ENCODE measurements at regions not wholly inside any gene's neighbourhood (a gene's known extent, or its start where the extent isn't known, plus 50 kb on each side); places are given as distances from the start of the nearest gene placed in this dataset.
"Not testable (repeated sequence)": the region's sequence is repeated elsewhere in the genome, so short reads cannot be mapped to it uniquely, and the experiment has no call there.

DNA sequence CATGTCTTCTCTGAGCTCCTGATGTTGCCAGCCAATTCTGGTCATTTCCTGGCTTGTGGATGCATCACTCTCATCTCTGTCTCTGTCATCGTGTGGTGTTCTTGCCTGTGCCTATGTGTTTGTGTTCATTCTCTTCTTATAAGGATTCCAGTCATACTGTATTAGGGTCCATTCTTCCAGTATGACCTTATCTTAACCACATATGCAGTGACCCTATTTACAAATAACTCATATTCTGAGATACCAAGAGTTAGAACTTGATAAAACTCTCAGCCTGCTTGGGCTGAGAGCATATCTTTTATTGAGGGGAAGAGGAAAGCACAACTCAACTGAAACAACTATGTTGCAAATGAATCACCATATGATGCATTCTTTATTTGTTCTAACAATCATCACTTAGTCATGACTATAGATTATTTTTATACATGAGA, 189.0 kb upstream of the ANXA10 start:
- Mint-ChIP-seq H3K4me3 (peak overlapping the region; percentile 84), H3K27me3 (ENCODE audit: insufficient read depth) (peaks cover 1% of the 10 kb centered on the region; the same call in 1 of the 2 replicates), H3K9me3 (peaks cover 9% of the 10 kb centered on the region), H3K36me3 (ENCODE audit: low read depth) (peaks cover 8% of the 10 kb centered on the region), H3K27ac (peak overlapping the region; percentile 94), H3K4me1 (ENCODE audit: low read depth) (peaks cover 74% of the 10 kb centered on the region)
- peak; percentile 54 for DNase-seq
- TF ChIP-seq, protein P1, sequence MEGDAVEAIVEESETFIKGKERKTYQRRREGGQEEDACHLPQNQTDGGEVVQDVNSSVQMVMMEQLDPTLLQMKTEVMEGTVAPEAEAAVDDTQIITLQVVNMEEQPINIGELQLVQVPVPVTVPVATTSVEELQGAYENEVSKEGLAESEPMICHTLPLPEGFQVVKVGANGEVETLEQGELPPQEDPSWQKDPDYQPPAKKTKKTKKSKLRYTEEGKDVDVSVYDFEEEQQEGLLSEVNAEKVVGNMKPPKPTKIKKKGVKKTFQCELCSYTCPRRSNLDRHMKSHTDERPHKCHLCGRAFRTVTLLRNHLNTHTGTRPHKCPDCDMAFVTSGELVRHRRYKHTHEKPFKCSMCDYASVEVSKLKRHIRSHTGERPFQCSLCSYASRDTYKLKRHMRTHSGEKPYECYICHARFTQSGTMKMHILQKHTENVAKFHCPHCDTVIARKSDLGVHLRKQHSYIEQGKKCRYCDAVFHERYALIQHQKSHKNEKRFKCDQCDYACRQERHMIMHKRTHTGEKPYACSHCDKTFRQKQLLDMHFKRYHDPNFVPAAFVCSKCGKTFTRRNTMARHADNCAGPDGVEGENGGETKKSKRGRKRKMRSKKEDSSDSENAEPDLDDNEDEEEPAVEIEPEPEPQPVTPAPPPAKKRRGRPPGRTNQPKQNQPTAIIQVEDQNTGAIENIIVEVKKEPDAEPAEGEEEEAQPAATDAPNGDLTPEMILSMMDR (IDR thresholded peaks at IDR 0.05), result no peak

DNA sequence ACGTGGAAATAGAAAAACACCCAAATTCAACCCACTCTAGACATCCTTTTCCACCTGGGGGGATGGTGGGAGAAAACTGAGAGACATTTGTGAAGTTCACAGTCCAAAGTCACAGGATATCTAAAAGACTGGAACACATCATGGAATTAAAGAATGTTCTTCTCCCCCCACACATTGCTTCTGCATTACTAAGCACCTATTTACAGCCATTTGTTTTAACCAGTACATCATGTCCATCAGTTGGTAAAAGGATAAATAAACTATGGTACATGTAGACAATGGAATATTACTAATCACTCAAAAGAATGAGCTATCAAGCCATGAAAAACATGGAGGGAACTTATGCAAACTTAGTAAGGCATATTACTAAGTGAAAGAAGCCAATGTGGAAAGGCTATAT, 185.5 kb upstream of the ANXA10 start:
- DNase-seq, result no peak
- Mint-ChIP-seq H3K27ac (peak overlapping the region; percentile 63; the same call in 1 of the 2 replicates), H3K4me1 (ENCODE audit: low read depth) (peaks cover 49% of the 10 kb centered on the region), H3K27me3 (ENCODE audit: insufficient read depth) (no peaks in the 10 kb centered on the region), H3K36me3 (ENCODE audit: low read depth) (peaks cover 13% of the 10 kb centered on the region), H3K4me3 (0 out of 2 replicates have a peak overlapping the region, but pooled peaks have one; percentile 11), H3K9me3 (peaks cover 9% of the 10 kb centered on the region)
- TF ChIP-seq, protein P1 (IDR thresholded peaks at IDR 0.05), result no peak

DNA sequence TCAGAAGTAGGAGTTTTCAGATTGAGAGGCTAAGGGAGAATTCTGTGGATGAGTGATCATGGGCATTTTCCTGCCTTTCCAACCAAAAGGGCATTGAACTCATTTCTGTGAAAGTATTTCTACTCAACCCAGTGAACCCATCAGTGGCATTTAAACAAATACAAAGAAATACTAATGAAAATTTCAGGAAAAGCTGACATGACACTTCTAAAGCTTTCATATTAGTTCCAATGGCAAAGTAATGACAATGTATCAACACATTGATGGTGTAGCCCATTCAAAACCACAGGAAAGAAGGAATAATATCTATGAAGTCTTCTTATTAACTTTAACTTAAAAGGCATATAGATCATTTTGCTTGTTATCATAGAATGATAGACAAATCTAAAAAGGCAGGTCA, 183.5 kb upstream of the ANXA10 start:
- Mint-ChIP-seq H3K9me3 (peaks cover 16% of the 10 kb centered on the region), H3K27ac (no peak overlapping the region), H3K27me3 (ENCODE audit: insufficient read depth) (no peaks in the 10 kb centered on the region; the same call in 1 of the 2 replicates), H3K4me3 (no peak overlapping the region), H3K4me1 (ENCODE audit: low read depth) (peaks cover 32% of the 10 kb centered on the region), H3K36me3 (ENCODE audit: low read depth) (peaks cover 19% of the 10 kb centered on the region)
- no peak for DNase-seq
- TF ChIP-seq, protein P1 (IDR thresholded peaks at IDR 0.05), result no peak

DNA sequence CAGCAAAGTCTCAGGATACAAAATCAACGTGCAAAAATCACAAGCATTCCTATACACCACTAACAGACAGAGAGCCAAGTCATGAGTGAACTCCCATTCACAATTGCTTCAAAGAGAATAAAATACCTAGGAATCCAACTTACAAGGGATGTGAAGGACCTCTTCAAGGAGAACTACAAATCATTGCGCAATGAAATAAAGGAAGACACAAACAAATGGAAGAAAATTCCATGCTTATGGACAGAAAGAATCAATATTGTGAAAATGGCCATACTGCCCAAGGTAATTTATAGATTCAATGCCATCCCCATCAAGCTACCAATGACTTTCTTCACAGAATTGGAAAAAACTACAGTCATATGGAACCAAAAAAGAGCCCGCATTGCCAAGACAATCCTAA, 179.8 kb upstream of the ANXA10 start:
- not testable (repeated sequence) for H3K27ac Mint-ChIP-seq; H3K4me1 Mint-ChIP-seq (ENCODE audit: low read depth); H3K9me3 Mint-ChIP-seq; H3K4me3 Mint-ChIP-seq; H3K27me3 Mint-ChIP-seq (ENCODE audit: insufficient read depth); DNase-seq
- H3K36me3 Mint-ChIP-seq (ENCODE audit: low read depth), result peaks cover 13% of the 10 kb centered on the region

DNA sequence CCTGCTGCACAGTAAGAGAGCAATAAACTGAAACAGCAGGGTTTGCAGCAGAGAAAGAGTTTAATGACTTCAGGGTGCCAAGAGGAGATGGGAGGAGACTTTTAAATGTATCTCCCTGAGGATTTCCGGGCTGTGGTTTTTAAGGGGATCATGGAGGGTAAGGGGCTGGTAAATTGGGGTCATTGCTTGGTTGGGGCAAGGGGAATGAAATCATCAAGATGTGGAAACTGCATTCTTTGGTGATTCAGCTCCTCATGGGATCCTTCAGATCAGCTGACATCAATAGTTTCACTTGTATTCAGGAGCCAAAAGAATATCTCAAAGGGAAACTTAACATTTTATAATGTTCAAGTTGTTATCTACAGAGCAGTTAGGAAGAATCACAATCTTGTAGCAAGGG, 174.3 kb upstream of the ANXA10 start:
- Mint-ChIP-seq H3K36me3 (ENCODE audit: low read depth) (peaks cover 13% of the 10 kb centered on the region), H3K9me3 (peaks cover 13% of the 10 kb centered on the region), H3K4me1 (ENCODE audit: low read depth) (no peaks in the 10 kb centered on the region; the same call in 1 of the 2 replicates), H3K27me3 (ENCODE audit: insufficient read depth) (no peaks in the 10 kb centered on the region), H3K27ac (no peak overlapping the region), H3K4me3 (no peak overlapping the region)
- DNase-seq, result no peak
- TF ChIP-seq, protein P1 (IDR thresholded peaks at IDR 0.05), result no peak

DNA sequence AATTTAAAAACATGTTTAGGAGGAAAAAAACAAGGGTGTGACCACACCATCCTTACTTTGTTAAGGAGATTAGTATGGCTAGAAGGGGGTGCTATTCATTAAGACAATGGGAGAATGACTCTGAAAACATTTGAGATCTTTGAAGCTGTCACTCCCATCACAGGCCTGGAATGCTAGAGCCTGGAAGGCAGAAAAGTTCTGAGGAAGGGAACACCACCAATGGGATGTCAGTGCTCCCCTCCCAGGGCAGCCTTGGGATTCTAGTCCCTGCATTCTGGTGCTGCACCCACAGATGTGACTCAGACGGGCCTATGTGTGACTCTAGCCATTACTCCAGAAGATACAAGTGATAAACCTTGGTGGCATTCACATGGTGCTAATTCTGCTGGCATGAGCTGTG, 162.2 kb upstream of the ANXA10 start:
- H3K4me1 Mint-ChIP-seq (ENCODE audit: low read depth), result no peaks in the 10 kb centered on the region
- H3K9me3 Mint-ChIP-seq, result no peaks in the 10 kb centered on the region
- peaks cover 3% of the 10 kb centered on the region for H3K27me3 Mint-ChIP-seq (ENCODE audit: insufficient read depth)
- TF ChIP-seq, protein P1 (IDR thresholded peaks at IDR 0.05), result no peak
- H3K4me3 Mint-ChIP-seq, result no peak overlapping the region
- DNase-seq, result no peak
- H3K36me3 Mint-ChIP-seq (ENCODE audit: low read depth), result no peaks in the 10 kb centered on the region
- H3K27ac Mint-ChIP-seq, result no peak overlapping the region

Measured in HFFc6 (cell line).